ENCODE measurements at regions not wholly inside any gene's neighbourhood (a gene's known extent, or its start where the extent isn't known, plus 50 kb on each side); places are given as distances from the start of the nearest gene placed in this dataset.

DNA sequence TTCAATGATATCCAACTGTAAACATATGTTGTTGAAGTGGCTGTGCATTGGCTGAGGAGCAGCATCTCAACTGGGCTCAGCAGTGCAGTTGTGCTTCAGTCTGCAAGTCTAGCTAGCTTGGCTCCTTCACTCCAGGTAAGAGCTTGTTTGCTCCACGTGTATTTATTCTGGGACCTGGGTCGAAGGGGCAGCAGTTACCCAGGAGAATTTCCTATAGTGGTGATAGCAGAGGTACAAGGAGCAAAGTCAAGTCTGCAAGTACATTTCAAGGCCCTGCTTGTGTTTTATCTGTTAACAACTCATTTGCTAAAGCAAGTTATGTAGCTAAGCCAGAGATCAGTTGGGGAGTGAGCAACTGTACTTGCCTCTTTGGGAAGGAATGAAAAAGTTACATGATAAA, 286.2 kb upstream of the UMPS start:
- TF ChIP-seq, protein P1, sequence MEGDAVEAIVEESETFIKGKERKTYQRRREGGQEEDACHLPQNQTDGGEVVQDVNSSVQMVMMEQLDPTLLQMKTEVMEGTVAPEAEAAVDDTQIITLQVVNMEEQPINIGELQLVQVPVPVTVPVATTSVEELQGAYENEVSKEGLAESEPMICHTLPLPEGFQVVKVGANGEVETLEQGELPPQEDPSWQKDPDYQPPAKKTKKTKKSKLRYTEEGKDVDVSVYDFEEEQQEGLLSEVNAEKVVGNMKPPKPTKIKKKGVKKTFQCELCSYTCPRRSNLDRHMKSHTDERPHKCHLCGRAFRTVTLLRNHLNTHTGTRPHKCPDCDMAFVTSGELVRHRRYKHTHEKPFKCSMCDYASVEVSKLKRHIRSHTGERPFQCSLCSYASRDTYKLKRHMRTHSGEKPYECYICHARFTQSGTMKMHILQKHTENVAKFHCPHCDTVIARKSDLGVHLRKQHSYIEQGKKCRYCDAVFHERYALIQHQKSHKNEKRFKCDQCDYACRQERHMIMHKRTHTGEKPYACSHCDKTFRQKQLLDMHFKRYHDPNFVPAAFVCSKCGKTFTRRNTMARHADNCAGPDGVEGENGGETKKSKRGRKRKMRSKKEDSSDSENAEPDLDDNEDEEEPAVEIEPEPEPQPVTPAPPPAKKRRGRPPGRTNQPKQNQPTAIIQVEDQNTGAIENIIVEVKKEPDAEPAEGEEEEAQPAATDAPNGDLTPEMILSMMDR (IDR thresholded peaks at IDR 0.05): no peak
- no peak for TF ChIP-seq POLR2A (IDR thresholded peaks at IDR 0.05)
